ENCODE measurements at regions not wholly inside any gene's neighbourhood (a gene's known extent, or its start where the extent isn't known, plus 50 kb on each side); places are given as distances from the start of the nearest gene placed in this dataset.

DNA sequence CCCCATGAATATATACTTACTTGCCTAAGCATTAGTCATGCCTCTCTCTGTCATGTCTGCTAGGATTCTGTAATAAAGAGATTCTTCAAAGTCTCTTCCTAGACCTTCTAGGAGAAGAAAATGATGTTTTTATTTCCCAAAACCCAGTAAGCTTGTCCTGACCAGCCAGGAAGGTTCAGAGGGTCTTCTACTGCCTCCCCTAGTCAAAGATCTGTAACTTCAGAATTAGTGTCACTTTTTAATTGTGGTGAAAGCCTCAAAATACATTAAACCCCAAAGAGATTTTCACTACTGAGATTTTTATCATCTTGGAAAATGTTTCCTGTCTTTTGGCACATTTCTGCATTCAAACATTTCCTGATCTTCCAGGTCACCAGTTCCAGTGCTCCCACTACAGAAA, 232.9 kb upstream of the STK17B start:
- no peak for DNase-seq

- DNase-seq, result no peak
Measured at GRCh38 chr2:196407675-196408264, 231.7 kb upstream of the CCDC150 start.

DNA sequence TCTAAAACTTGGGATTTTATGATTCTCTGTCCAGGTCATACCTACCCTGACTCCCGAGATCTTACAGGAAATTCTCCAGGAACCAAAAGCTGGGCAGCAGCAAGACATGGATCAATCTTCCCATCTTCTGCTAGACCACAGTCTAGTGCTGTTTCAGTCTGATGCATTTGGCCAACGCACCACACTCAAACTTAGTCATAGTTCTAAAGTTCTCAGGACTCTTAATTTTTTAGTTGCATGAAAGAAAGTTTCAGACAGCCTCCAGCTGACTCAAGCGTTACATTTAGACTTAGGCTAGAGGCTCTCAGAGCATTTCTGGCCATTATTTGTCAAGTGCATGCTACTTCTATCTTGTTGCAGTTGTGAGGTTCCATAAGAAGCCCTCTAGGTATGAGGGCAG, 230.1 kb upstream of the CCDC150 start:
- DNase-seq, result no peak

GRCh38 chr2:196410008-196410407, 229.5 kb upstream of the CCDC150 start:
- no peak for DNase-seq

GRCh38 chr2:196413821-196414274, 225.7 kb upstream of the CCDC150 start:
- no peak for DNase-seq

- no peak for DNase-seq
Measured at GRCh38 chr2:196415384-196415783, 224.1 kb upstream of the CCDC150 start.

DNA sequence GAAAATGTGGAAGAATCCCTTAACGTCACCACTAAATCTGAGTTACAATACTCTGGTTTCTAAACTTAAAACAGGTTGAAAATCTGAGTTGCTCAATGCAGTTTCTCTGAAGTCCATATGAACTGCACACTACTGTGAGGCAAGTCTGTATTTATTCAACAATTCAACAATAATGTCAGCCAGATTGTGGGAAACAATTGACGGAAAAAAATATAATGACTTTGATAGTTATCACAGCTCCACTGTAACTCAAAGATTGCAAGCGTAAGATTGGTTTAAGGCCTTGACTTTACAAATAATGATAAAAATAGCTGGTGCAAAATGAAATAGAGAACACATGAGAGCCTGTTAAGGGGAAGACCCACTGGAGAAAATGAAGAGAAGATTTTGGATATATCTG, 219.4 kb upstream of the CCDC150 start:
- DNase-seq, result no peak

DNA sequence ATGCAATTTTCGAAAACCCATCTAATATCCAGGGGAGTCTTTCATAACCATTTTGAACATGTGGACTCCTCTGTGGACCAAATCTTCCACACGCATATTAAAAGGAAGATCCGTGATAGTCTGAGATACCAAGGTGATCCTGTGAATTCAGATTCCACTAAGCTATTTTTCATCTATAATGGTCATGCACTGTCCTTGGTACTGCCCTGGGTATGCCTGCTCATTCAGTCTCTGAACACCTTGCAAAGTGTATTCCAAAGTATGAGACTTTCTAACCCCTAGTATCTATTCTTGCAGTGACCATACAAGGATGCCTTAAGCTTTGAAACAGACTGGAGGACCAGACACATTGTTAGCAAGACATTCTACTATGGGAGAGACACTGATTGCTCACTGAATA, 217.6 kb upstream of the CCDC150 start:
- DNase-seq, result no peak

DNA sequence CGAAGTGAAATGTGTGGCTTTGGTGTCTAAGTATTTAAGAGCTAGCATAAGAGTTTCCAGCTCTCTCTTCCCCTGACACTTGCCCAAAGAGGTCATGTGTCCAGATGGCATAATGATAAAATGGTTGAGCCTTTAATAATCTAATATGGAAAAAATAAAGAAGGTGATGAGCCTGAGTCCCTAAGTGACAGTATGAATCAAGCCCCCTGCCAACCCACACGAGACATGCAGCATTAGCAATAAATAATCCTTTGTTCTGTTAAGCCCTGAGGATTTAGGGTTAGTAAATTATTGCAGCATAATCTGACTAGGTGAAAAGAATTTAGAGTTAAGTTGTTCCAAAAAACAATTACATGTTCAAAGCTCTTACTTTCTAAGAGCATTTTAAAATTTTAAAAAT, 217.2 kb upstream of the CCDC150 start:
- DNase-seq, result no peak

DNA sequence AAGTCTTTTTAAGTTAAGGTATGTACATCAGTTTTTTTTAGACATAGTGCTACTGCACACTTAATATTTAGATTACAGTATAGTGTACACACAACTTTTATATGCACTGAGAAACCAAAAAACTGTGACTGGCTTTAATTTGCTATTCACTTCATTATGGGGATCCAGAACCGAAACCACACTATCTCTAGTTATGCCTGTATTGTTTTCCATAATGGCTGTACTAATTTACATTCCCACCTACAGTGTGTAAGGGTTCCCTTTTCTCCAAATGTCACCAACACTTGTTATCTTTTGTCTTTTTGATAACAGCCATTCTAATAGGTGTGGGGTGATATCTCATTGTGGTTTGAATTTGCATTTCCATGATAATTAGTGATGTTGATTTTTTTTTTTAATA, 213.4 kb upstream of the CCDC150 start:
- DNase-seq, result no peak

- DNase-seq, result no peak
Measured at GRCh38 chr2:196427986-196428634, 211.4 kb upstream of the CCDC150 start.

DNA sequence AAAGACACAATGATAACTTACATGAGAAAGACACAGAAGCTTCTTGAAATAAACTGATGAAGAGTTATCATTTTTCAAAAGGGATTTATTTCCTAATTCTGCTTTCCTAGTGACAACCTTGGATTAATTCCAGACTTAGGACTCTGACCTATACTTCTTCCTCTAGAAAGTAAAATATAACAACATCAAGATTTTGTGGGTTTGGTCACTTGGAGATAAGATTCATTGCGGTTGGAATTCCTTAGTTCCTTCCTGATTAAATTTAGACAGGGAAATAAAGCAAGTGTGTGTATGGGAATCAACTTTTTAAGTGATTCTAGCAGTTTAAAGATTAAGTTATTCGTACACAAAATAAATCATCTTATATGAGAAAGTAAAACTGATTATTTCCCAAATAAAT, 208.4 kb upstream of the CCDC150 start:
- DNase-seq, result no peak

DNA sequence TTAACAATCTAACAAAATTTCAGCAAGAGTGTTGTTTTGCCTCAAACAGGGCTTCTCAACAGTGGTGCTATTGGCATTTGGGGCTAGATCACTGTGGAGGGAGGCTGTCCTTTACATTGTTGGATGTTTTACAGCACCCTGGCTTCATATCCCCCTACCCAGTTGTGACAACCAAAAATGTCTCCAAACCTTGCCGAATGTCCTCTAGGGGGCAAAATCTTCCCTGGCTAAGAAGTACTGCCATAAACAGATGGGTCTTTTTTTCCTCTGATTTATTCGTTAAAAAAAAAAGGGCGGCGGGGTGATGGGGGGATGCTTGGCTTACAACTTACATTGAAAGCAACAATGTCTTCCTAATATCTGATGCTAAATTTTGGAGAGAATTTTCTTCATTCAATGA, 207.6 kb upstream of the CCDC150 start:
- DNase-seq, result no peak

DNA sequence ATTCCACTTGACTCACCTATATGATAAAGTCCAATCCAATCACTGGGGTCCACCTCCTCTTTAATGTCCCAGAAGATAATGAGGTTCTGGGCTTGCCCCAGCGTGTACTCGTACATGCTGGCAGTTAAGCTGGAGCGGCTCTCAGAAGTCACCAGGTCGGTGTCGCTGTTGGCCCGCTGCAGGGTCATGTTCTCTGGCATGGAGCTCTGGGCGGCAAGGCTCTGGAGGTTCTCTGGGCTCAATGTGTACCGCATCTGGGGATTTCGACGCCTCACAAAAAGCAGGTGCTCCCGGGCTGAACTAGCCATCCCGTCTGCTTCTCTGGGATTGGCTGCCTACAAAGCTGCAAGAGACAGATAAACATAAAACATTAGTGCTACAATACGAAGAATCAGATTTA, 206.4 kb upstream of the CCDC150 start:
- no peak for DNase-seq

DNA sequence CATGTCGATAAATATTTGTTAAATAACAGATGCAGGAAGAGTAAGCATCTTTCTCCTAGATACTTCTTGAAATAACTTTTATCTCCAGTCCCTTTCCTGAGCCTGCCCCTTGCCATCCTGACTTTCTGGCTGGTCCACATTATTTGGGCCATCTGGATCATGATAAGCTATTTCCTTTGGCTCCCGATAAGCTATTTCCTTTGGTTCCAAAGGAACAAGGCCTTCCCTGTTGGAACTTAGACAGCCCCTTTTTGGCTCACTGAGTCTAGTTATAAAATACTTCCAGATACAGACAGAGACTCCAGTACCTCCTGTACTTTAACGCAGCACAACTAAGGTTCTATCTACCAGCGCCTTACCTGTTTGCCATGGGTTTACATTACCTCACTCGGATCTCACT, 205.3 kb upstream of the CCDC150 start:
- no peak for DNase-seq

DNA sequence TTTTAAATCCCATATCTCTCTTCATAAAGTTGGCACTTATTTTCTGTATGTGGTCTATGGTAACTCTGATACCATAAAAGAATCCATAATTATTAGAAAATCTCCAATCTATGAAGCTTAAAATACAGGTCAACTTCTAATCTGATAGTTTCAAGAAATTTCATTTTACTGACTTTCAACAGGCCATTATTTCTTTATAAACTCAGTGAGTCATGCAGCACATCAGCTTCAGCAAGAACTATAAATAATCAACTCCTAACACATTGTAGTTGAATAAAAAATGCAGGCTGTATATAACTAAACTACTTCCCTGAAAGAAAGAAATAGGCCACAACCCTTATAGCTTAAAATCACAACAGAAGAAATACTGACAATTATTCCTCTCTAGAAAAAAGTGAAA, 204.3 kb upstream of the CCDC150 start:
- DNase-seq, result no peak

DNA sequence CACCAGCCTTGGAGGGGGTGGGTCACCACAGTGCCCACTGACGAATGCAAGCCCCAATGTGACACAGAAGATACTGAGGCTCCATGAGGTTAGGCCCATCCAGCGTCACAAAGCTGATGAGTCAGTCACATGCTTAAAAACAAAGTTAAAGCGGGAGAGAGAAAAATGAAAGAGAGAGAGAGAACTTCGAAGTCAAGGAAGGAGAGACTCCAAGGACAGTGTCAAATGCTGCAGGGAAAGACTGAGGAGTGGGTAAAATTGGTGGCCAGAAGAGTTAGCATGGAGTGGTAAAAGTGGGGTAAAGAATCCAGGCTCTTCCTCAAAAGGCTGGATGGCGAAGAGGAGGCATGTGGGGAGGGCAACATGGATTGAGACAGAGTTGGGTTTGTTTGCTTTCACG, 201.9 kb upstream of the CCDC150 start:
- DNase-seq, result no peak

DNA sequence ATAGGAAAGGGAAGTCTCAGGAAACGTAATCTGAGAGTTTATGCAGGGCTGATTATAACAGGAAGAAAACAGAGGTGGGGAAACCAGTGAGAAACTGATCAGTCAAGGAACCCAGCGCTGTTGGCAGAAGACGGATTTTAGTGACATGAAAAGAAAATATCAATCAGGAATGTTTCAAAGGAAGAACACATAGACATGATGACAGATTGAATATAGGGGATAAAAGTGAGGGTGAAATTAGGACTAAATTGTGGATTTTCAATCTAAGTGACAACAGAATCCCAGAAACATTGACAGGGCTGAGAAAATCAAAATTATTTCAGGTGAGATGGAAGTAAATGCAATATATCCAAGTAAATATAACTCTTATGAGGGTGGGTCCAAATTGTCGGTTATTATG, 199.8 kb upstream of the CCDC150 start:
- no peak for DNase-seq

DNA sequence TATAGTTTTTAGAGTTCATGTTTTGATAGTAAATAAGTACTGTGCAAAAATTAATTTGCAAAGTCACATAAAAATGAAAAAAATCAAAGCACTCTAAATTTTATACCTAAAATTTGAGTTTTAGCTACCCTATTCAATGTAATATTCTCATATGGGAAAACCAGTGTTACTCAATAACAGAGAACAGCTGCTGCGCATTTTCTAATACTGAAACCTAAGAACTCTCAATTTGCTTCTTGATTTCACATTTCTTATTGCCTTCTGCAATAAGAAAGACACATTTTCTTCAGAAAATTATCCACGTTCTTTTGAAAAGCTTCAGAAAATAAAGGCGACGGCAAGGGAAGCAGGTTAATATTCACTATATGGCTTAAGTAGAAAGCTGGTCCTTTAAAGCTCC, 199.1 kb upstream of the CCDC150 start:
- no peak for DNase-seq

DNA sequence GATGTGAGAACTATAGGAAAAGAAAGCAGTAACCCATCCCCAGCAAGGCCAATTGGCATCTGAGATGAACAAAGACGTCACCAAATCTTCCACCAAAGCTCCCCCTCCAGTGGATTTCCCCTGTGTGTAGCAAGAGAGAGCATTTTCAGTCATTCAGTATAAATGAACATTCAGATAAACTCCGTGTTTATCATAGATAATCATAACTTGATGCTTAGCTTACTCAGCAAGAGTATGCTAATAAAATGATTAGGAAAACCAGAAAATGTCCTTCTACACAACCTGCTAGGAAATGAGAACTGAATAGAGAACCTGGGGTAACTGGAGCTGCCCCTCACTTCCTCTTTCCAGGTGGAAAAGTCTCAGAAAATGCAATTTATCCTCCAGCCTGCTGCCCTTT, 198.0 kb upstream of the CCDC150 start:
- no peak for DNase-seq

- DNase-seq, result no peak
Measured at GRCh38 chr2:196442211-196442610, 197.3 kb upstream of the CCDC150 start.

GRCh38 chr2:196444442-196444841, 195.1 kb upstream of the CCDC150 start:
- DNase-seq, result no peak

DNA sequence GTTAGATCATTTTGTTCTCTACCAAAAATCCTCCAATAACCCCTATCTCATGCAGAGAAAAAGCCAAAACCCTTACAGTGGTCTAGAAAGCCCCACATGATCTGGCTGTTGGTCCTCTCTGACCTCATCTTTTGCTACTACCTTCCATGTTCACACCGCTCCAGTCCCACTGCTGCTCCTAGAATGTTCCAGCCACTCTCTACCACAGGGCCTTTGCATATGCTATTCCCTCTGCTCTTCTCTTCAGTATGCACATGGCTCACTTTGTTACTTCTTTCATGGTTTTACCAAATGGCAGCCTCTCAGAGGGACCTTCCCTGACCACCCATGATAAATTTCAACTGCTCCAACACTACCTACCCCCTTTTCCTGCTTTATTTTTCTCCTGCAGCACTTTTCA, 193.5 kb upstream of the CCDC150 start:
- no peak for DNase-seq

DNA sequence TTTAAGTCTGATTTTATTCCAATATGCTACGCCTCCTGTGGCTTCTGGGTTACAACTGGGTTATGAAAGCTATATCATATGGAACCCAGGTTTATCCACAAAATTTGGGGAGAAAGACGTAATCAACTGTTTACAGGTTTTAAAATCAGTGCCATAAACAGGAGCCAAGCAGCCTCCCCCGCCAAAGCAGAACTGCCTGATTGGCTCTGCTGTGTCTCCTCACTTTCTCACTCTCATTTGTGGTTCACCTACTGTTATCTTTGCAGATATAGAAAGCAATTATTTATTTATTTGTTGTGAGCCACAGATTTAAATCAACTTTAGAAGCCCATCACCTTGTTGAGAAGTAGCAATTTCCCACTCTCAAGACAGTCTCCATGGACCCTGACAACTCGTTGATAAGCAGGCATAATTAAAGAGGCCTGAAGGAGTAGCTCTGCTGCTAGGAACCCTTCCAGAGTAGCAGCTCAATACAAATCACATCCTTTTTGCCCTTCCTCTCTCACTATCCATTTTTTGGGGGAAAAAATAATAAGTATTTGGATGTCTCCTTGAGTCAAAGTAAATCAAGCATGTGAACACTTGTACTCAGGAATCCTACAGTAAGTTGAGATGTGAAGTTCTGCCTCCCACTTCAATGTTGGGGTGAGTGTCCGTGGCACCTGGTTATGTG, 191.0 kb upstream of the CCDC150 start:
- no peak for DNase-seq

DNA sequence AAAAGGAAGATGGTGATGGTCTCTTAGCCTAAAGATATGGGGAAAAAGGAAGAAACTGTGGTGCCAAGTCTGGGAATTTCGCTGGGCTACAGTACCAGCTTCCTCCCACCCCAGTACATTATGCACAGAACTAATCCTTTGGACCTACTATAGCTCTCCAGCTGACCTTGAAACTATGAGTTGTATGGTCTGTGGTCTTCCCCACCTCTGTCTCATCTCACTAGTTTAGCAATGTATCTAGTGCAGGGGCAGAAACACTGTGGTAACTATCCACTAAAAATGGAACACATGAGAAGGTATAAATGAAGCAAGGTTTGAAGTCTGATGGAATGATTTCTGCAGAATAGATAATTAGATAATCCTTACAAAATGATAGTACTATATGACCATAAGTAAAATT, 190.4 kb upstream of the CCDC150 start:
- DNase-seq, result no peak
